Mesendoderm (in vitro differentiated cells): ENCODE measurements at regions not wholly inside any gene's neighbourhood (a gene's known extent, or its start where the extent isn't known, plus 50 kb on each side); places are given as distances from the start of the nearest gene placed in this dataset.

Source experiments
- DNase-seq: peaks from one replicate; pipeline ENCODE4 v3.0.0; 2013
- H2AK5ac ChIP-seq: 2 replicates; pipeline ENCODE4 v1.6.1; 2013; ENCODE audit warnings: low read length, inconsistent platforms
- H2BK120ac ChIP-seq: 2 replicates; pipeline ENCODE4 v1.6.1; 2013; ENCODE audit warnings: low read depth, mild to moderate bottlenecking, low read length, moderate library complexity, mixed read lengths
- H2BK15ac ChIP-seq: replicated peaks from 2 replicates; pipeline ENCODE4 v1.6.1; 2013; ENCODE audit warnings: low read depth, mild to moderate bottlenecking, moderate library complexity
- H2BK5ac ChIP-seq: 2 replicates; pipeline ENCODE4 v1.6.1; 2013; ENCODE audit warnings: low read length, inconsistent platforms
- H3K18ac ChIP-seq: 2 replicates; pipeline ENCODE4 v1.6.1; 2013; ENCODE audit warnings: mild to moderate bottlenecking, low read length, mixed read lengths
- H3K23ac ChIP-seq: one replicate; pipeline ENCODE4 v1.6.1; 2013; ENCODE audit warnings: low read length
- H3K27ac ChIP-seq: 2 replicates; pipeline ENCODE4 v1.5.1; 2013; ENCODE audit warnings: low read depth, mild to moderate bottlenecking, inconsistent platforms, low read length, moderate library complexity
- H3K27me3 ChIP-seq: 2 replicates; pipeline ENCODE4 v1.6.1; 2013; ENCODE audit warnings: low read length, control low read depth, mild to moderate bottlenecking, inconsistent platforms; ENCODE audit not compliant: insufficient read depth, poor library complexity
- H3K36me3 ChIP-seq: 2 replicates; pipeline ENCODE4 v1.6.1; 2013; ENCODE audit warnings: low read length, inconsistent platforms; ENCODE audit not compliant: control insufficient read depth, insufficient read depth
- H3K4ac ChIP-seq: one replicate; pipeline ENCODE4 v1.6.1; 2013; ENCODE audit warnings: low read depth, mild to moderate bottlenecking, low read length, moderate library complexity
- H3K4me1 ChIP-seq: 2 replicates; pipeline ENCODE4 v1.6.1; 2013; ENCODE audit warnings: low read depth, low read length, inconsistent platforms; ENCODE audit not compliant: control insufficient read depth
- H3K4me2 ChIP-seq: 2 replicates; pipeline ENCODE4 v1.6.1; 2013; ENCODE audit warnings: low read length
- H3K4me3 ChIP-seq: 2 replicates; pipeline ENCODE4 v1.5.1; 2013; ENCODE audit warnings: mild to moderate bottlenecking, low read length
- H3K56ac ChIP-seq: one replicate; pipeline ENCODE4 v1.6.1; 2013; ENCODE audit warnings: low read length
- H3K79me1 ChIP-seq: 2 replicates; pipeline ENCODE4 v1.6.1; 2013; ENCODE audit warnings: low read length, inconsistent platforms
- H3K79me2 ChIP-seq: 2 replicates; pipeline ENCODE4 v1.6.1; 2013; ENCODE audit warnings: mild to moderate bottlenecking, low read length; ENCODE audit not compliant: control insufficient read depth, insufficient read depth
- H3K9ac ChIP-seq: 2 replicates; pipeline ENCODE4 v1.6.1; 2013; ENCODE audit warnings: low read length, inconsistent platforms
- H4K5ac ChIP-seq: one replicate; pipeline ENCODE4 v1.6.1; 2013; ENCODE audit warnings: low read length
- H4K8ac ChIP-seq: one replicate; pipeline ENCODE4 v1.6.1; 2013; ENCODE audit warnings: low read depth, mild to moderate bottlenecking, control low read depth, low read length, moderate library complexity
- WGBS: extraction: QIAGEN DNeasy Blood & Tissue Kit; methylation state at CpG from one replicate; pipeline ENCODE4 v1.1.7; 2013; ENCODE audit warnings: low lambda C conversion rate, missing lambda C conversion rate; ENCODE audit not compliant: insufficient coverage; ENCODE audit errors: extremely low coverage; 5-methylcytosine and 5-hydroxymethylcytosine counted together

DNA sequence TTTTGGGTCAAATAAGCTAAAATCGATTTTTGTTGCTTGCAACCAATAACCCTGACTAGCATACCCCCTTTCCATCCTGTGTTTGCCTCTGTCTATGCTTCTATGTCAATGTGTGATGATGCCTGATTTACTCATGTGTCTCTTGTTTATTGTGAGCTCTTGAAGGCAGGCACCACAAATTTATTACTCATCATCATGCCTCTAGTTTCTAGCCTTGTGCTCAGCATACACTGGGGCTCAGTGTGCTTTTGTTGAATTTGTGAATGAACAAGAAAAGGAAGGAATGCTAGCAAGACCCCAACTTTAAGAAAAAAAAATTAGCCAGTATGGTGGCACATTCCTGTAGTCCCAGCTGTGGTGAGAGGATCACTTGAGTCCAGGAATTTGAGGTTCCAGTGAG, 119.1 kb upstream of the GPR139 start:
- no peak overlapping the region for H2BK15ac ChIP-seq
- no peaks in the 10 kb centered on the region for H3K27me3 ChIP-seq
- H4K5ac ChIP-seq, result no peak overlapping the region
- no peak overlapping the region for H3K9ac ChIP-seq
- no peak overlapping the region for H3K4me2 ChIP-seq
- no peak overlapping the region for H3K4ac ChIP-seq
- no peaks in the 10 kb centered on the region for H3K36me3 ChIP-seq
- H2BK5ac ChIP-seq, result no peak overlapping the region
- H3K18ac ChIP-seq, result no peak overlapping the region
- DNase-seq, result no peak
- no peak overlapping the region for H3K23ac ChIP-seq
- no peak overlapping the region for H2AK5ac ChIP-seq
- H3K56ac ChIP-seq, result no peak overlapping the region
- no peaks in the 10 kb centered on the region for H3K4me1 ChIP-seq
- WGBS, result no CpG with 5 or more reads among the region's 1 CpG
- no peak overlapping the region for H3K4me3 ChIP-seq
- no peak overlapping the region for H3K27ac ChIP-seq
- no peaks in the 10 kb centered on the region for H3K79me2 ChIP-seq
- H3K79me1 ChIP-seq, result no peaks in the 10 kb centered on the region
- no peak overlapping the region for H4K8ac ChIP-seq
- H2BK120ac ChIP-seq, result no peak overlapping the region

DNA sequence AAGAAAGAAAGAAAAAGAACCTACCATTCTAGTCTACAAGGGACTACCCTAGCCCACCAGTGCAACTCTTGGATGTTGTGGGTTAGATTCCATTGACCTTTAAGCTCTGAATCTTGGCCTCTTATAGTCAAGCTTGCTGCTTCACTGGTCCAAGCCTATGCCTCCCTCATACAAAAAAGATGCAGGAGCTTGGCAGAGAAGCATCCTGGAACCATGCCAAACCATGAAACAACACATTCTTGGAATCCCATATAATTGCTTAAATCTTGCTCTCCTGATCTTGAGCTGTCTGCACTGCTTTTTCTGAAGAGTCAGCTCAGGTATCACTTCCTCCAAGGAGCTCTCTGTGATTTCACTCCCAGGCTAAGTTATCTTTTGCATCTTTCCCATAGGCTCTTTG, 117.9 kb upstream of the GPR139 start:
- H2AK5ac ChIP-seq, result no peak overlapping the region
- H4K8ac ChIP-seq, result no peak overlapping the region
- no peaks in the 10 kb centered on the region for H3K27me3 ChIP-seq
- no peak overlapping the region for H2BK15ac ChIP-seq
- no peaks in the 10 kb centered on the region for H3K36me3 ChIP-seq
- no peak overlapping the region for H3K27ac ChIP-seq
- H3K4ac ChIP-seq, result no peak overlapping the region
- H3K18ac ChIP-seq, result no peak overlapping the region
- no peak overlapping the region for H3K4me3 ChIP-seq
- no peak overlapping the region for H3K4me2 ChIP-seq
- H4K5ac ChIP-seq, result no peak overlapping the region
- no peak overlapping the region for H3K23ac ChIP-seq
- no peak overlapping the region for H3K56ac ChIP-seq
- no peak overlapping the region for H3K9ac ChIP-seq
- H3K79me2 ChIP-seq, result no peaks in the 10 kb centered on the region
- H3K4me1 ChIP-seq, result no peaks in the 10 kb centered on the region
- H2BK120ac ChIP-seq, result no peak overlapping the region
- no peak for DNase-seq
- no peaks in the 10 kb centered on the region for H3K79me1 ChIP-seq
- H2BK5ac ChIP-seq, result no peak overlapping the region

DNA sequence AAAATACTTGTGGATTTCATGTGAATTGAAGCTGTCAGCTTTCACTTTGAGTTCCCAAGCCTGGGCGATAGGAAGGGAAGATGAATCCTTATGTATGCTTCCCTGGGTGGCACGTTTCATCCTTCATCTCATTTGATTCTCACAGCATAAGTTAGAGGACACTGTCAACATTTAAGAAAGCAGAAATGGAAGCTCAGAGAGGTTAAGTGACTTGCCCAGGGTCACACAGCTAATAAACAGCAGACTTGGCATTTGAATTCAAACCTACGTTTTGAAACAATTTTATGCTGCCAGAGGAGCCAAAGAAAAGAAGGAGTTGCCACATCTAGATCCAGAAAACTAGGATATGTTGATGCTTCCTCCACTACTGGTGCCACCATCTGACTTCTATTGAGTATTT, 108.3 kb upstream of the GPR139 start:
- H3K79me1 ChIP-seq, result no peaks in the 10 kb centered on the region
- no peak for DNase-seq
- H3K4me2 ChIP-seq, result no peak overlapping the region
- no peak overlapping the region for H3K9ac ChIP-seq
- no peak overlapping the region for H3K23ac ChIP-seq
- no peak overlapping the region for H2BK5ac ChIP-seq
- no peak overlapping the region for H2BK15ac ChIP-seq
- H3K4ac ChIP-seq, result no peak overlapping the region
- no peak overlapping the region for H3K56ac ChIP-seq
- H2AK5ac ChIP-seq, result no peak overlapping the region
- no peaks in the 10 kb centered on the region for H3K4me1 ChIP-seq
- WGBS, result no CpG with 5 or more reads among the region's 3 CpGs
- H3K27me3 ChIP-seq, result no peaks in the 10 kb centered on the region
- no peak overlapping the region for H3K27ac ChIP-seq
- H3K79me2 ChIP-seq, result no peaks in the 10 kb centered on the region
- H3K18ac ChIP-seq, result no peak overlapping the region
- no peak overlapping the region for H4K5ac ChIP-seq
- H3K4me3 ChIP-seq, result no peak overlapping the region
- H3K36me3 ChIP-seq, result no peaks in the 10 kb centered on the region
- H4K8ac ChIP-seq, result no peak overlapping the region
- no peak overlapping the region for H2BK120ac ChIP-seq

DNA sequence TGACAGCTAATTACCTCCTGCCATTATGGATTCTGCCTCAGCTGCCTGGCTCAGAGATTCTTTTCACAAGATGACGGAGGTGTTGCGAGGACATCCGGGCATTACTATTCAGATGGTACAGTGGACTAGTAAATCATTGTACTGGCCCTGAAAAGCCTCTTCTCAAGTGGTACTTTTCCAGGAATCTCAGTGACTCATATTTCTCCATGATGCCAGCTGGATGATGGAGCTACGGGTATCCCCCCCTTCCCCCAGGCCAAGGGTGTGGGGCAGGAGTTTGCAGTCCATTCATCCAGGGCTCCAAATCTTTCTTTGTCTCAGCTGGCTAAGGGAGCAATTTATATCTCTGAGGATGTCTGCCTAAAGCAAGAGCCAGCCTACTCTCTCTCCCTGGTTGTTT, 107.7 kb upstream of the GPR139 start:
- H3K79me2 ChIP-seq, result no peaks in the 10 kb centered on the region
- no peaks in the 10 kb centered on the region for H3K36me3 ChIP-seq
- no peak overlapping the region for H2BK5ac ChIP-seq
- H4K8ac ChIP-seq, result no peak overlapping the region
- H3K18ac ChIP-seq, result no peak overlapping the region
- H2AK5ac ChIP-seq, result no peak overlapping the region
- no peak overlapping the region for H2BK15ac ChIP-seq
- DNase-seq, result no peak
- H3K79me1 ChIP-seq, result no peaks in the 10 kb centered on the region
- H3K4me3 ChIP-seq, result no peak overlapping the region
- H3K27me3 ChIP-seq, result no peaks in the 10 kb centered on the region
- no peak overlapping the region for H3K27ac ChIP-seq
- no peak overlapping the region for H4K5ac ChIP-seq
- no peak overlapping the region for H3K23ac ChIP-seq
- no peaks in the 10 kb centered on the region for H3K4me1 ChIP-seq
- no peak overlapping the region for H3K56ac ChIP-seq
- no peak overlapping the region for H3K9ac ChIP-seq
- H2BK120ac ChIP-seq, result no peak overlapping the region
- no peak overlapping the region for H3K4ac ChIP-seq
- WGBS, result no CpG with 5 or more reads among the region's 4 CpGs
- no peak overlapping the region for H3K4me2 ChIP-seq

DNA sequence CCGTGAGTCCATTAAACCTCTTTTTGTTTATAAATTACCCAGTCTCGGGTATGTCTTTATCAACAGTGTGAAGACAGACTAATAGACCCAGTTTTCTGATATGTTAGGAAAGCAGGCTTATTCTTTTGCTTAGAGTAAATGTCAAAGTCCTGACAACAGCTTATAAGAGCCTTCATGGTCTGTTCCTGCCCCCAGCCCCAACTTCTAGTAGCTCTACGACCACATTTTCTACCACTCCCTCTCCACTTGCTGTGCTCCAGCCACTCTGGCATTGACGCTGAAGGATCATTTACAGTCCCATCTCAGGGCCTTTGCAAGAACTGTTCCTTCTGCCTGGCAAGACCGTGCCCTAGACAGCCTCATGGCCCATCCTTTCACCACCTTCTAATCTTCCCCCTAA, 104.6 kb upstream of the GPR139 start:
- WGBS, result no CpG with 5 or more reads among the region's 5 CpGs
- Histone ChIP-seq H3K9ac (no peak overlapping the region), H4K8ac (no peak overlapping the region), H4K5ac (no peak overlapping the region), H3K4me3 (no peak overlapping the region), H3K36me3 (no peaks in the 10 kb centered on the region), H3K79me1 (no peaks in the 10 kb centered on the region), H3K27me3 (no peaks in the 10 kb centered on the region), H3K56ac (peak overlapping the region; percentile 49), H3K27ac (no peak overlapping the region), H2BK120ac (no peak overlapping the region), H3K4me2 (no peak overlapping the region), H3K4ac (no peak overlapping the region), H3K23ac (no peak overlapping the region), H2BK5ac (no peak overlapping the region), H3K18ac (no peak overlapping the region), H3K79me2 (no peaks in the 10 kb centered on the region), H3K4me1 (no peaks in the 10 kb centered on the region), H2AK5ac (no peak overlapping the region), H2BK15ac (no peak overlapping the region)
- DNase-seq, result no peak

DNA sequence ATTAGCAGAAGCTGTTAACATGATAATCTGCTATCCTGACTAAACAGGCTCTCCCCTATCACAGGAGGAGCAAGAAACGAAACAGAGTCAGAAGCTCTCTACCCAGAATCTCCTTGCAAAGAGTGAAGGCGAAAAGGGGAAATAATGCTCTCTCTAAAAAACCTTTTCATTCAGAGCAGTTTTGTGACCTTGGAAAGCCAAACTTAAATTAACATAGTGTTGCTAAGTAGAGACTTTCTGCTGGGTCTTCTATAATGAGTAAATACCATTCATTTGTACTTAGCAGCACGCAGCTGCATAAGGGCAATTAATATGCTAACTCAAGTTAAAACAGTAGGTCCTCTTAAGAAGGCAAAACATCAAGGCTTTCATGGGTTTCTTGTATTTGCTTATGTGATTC, 101.7 kb upstream of the GPR139 start:
- H2BK5ac ChIP-seq, result no peak overlapping the region
- H4K5ac ChIP-seq, result no peak overlapping the region
- no peaks in the 10 kb centered on the region for H3K4me1 ChIP-seq
- no peak overlapping the region for H2AK5ac ChIP-seq
- no peak overlapping the region for H2BK120ac ChIP-seq
- H3K4ac ChIP-seq, result no peak overlapping the region
- no peak overlapping the region for H3K23ac ChIP-seq
- H4K8ac ChIP-seq, result no peak overlapping the region
- peak; percentile 36 for DNase-seq
- H3K79me2 ChIP-seq, result no peaks in the 10 kb centered on the region
- H3K18ac ChIP-seq, result no peak overlapping the region
- H3K4me2 ChIP-seq, result no peak overlapping the region
- no peak overlapping the region for H3K9ac ChIP-seq
- WGBS, result no CpG with 5 or more reads among the region's 3 CpGs
- no peak overlapping the region for H3K4me3 ChIP-seq
- H3K36me3 ChIP-seq, result no peaks in the 10 kb centered on the region
- no peaks in the 10 kb centered on the region for H3K27me3 ChIP-seq
- H3K79me1 ChIP-seq, result no peaks in the 10 kb centered on the region
- no peak overlapping the region for H3K27ac ChIP-seq
- no peak overlapping the region for H2BK15ac ChIP-seq
- H3K56ac ChIP-seq, result no peak overlapping the region
